GM19351 (cell line): ENCODE measurements at regions not wholly inside any gene's neighbourhood (a gene's known extent, or its start where the extent isn't known, plus 50 kb on each side); places are given as distances from the start of the nearest gene placed in this dataset.
"Not testable (repeated sequence)": the region's sequence is repeated elsewhere in the genome, so short reads cannot be mapped to it uniquely, and the experiment has no call there.

Experiments
- ATAC-seq: cut with Tn5 transposase; IDR thresholded peaks from one replicate; pipeline ENCODE4 v1.9.1; 2021; ENCODE audit warnings: mild to moderate bottlenecking, moderate library complexity; ENCODE audit not compliant: unreplicated experiment

- ATAC-seq = no peak
Measured at GRCh38 chr5:36389245-36389644, 87.5 kb upstream of the RANBP3L start.

- ATAC-seq = no peak
Measured at GRCh38 chr5:36390640-36391039, 88.9 kb upstream of the RANBP3L start.

GRCh38 chr5:36392186-36392585, 90.5 kb upstream of the RANBP3L start:
- no peak for ATAC-seq

GRCh38 chr5:36392818-36393217, 91.1 kb upstream of the RANBP3L start:
- ATAC-seq = no peak

GRCh38 chr5:36393656-36394428, 92.1 kb upstream of the RANBP3L start:
- no peak for ATAC-seq

GRCh38 chr5:36395260-36395659, 93.6 kb upstream of the RANBP3L start:
- ATAC-seq = no peak

- ATAC-seq = not testable (repeated sequence)
Measured at GRCh38 chr5:36395947-36396346, 94.2 kb upstream of the RANBP3L start.

GRCh38 chr5:36396640-36397039, 94.9 kb upstream of the RANBP3L start:
- ATAC-seq = no peak

GRCh38 chr5:36397901-36398536, 96.3 kb upstream of the RANBP3L start:
- ATAC-seq = no peak

- no peak for ATAC-seq
Measured at GRCh38 chr5:36402512-36402906, 100.8 kb upstream of the RANBP3L start.

- no peak for ATAC-seq
Measured at GRCh38 chr5:36403632-36404311, 102.1 kb upstream of the RANBP3L start.

- no peak for ATAC-seq
Measured at GRCh38 chr5:36406023-36406422, 104.3 kb upstream of the RANBP3L start.

- ATAC-seq = no peak
Measured at GRCh38 chr5:36407396-36407795, 105.7 kb upstream of the RANBP3L start.

GRCh38 chr5:36409711-36410110, 108.0 kb upstream of the RANBP3L start:
- ATAC-seq = not testable (repeated sequence)

GRCh38 chr5:36410672-36411071, 109.0 kb upstream of the RANBP3L start:
- not testable (repeated sequence) for ATAC-seq

GRCh38 chr5:36414869-36415282, 113.2 kb upstream of the RANBP3L start:
- no peak for ATAC-seq

GRCh38 chr5:36416605-36417004, 114.9 kb upstream of the RANBP3L start:
- ATAC-seq = no peak

GRCh38 chr5:36417221-36417620, 115.5 kb upstream of the RANBP3L start:
- no peak for ATAC-seq

GRCh38 chr5:36417668-36418067, 116.0 kb upstream of the RANBP3L start:
- ATAC-seq = no peak

GRCh38 chr5:36418152-36418979, 116.7 kb upstream of the RANBP3L start:
- ATAC-seq = no peak

- ATAC-seq = no peak
Measured at GRCh38 chr5:36421256-36421655, 119.6 kb upstream of the RANBP3L start.
